Smooth muscle cell (in vitro differentiated cells): ENCODE measurements at regions not wholly inside any gene's neighbourhood (a gene's known extent, or its start where the extent isn't known, plus 50 kb on each side); places are given as distances from the start of the nearest gene placed in this dataset.

ENCODE experiments used
- DNase-seq: peaks from one replicate; lab custom pipeline; 2025; ENCODE audit not compliant: unreplicated experiment; lab: John Stamatoyannopoulos, UW
- H2AFZ ChIP-seq: fragments of 200-600 bp; sonication (generic); 2 replicates; pipeline ENCODE4 v1.6.0; 2016; ENCODE audit warnings: antibody characterized with exemption, low read depth, mild to moderate bottlenecking
- H3F3A ChIP-seq: fragments of 200-600 bp; sonication (generic); 2 replicates; pipeline ENCODE4 v1.6.0; 2017; ENCODE audit warnings: antibody characterized with exemption, low read depth
- H3K27ac ChIP-seq: fragments of 200-600 bp; sonication (generic); 2 replicates; pipeline ENCODE4 v1.5.1; 2016; ENCODE audit warnings: low read depth, mild to moderate bottlenecking
- H3K27me3 ChIP-seq: fragments of 200-600 bp; sonication (generic); 2 replicates; pipeline ENCODE4 v1.6.1; 2016; ENCODE audit warnings: low read depth, mild to moderate bottlenecking
- H3K36me3 ChIP-seq: fragments of 200-600 bp; sonication (generic); 2 replicates; pipeline ENCODE4 v1.5.1; 2016; ENCODE audit warnings: low read depth
- H3K4me1 ChIP-seq: fragments of 200-600 bp; sonication (generic); 2 replicates; pipeline ENCODE4 v1.5.1; 2016; ENCODE audit warnings: low read depth
- H3K4me2 ChIP-seq: fragments of 200-600 bp; sonication (generic); 2 replicates; pipeline ENCODE4 v1.6.0; 2016; ENCODE audit warnings: mild to moderate bottlenecking
- H3K4me3 ChIP-seq: fragments of 200-600 bp; sonication (generic); 2 replicates; pipeline ENCODE4 v1.5.1; 2016; ENCODE audit warnings: mild to moderate bottlenecking
- H3K79me2 ChIP-seq: fragments of 200-600 bp; sonication (generic); 2 replicates; pipeline ENCODE4 v1.6.0; 2016; ENCODE audit warnings: low read depth, mild to moderate bottlenecking
- H3K9ac ChIP-seq: fragments of 200-600 bp; sonication (generic); 2 replicates; pipeline ENCODE4 v1.6.0; 2016; ENCODE audit warnings: low read depth
- H3K9me3 ChIP-seq: fragments of 200-600 bp; sonication (generic); replicated peaks from 2 replicates; pipeline ENCODE4 v1.5.1; 2016; ENCODE audit warnings: low read depth
- H4K20me1 ChIP-seq: fragments of 200-600 bp; sonication (generic); 2 replicates; pipeline ENCODE4 v1.6.0; 2016; ENCODE audit warnings: low read depth
- WGBS: methylation state at CpG from one replicate; pipeline ENCODE4 v1.1.7; 2016; ENCODE audit warnings: low lambda C conversion rate; 5-methylcytosine and 5-hydroxymethylcytosine counted together
- TF ChIP-seq, protein P1 (sequence below): fragments of 200-600 bp; sonication (generic); IDR thresholded peaks from 2 replicates; pipeline ENCODE4 v1.5.1; 2017; ENCODE audit warnings: borderline replicate concordance, mild to moderate bottlenecking, antibody characterized with exemption; ENCODE audit not compliant: insufficient read depth, poor library complexity, severe bottlenecking

DNA sequence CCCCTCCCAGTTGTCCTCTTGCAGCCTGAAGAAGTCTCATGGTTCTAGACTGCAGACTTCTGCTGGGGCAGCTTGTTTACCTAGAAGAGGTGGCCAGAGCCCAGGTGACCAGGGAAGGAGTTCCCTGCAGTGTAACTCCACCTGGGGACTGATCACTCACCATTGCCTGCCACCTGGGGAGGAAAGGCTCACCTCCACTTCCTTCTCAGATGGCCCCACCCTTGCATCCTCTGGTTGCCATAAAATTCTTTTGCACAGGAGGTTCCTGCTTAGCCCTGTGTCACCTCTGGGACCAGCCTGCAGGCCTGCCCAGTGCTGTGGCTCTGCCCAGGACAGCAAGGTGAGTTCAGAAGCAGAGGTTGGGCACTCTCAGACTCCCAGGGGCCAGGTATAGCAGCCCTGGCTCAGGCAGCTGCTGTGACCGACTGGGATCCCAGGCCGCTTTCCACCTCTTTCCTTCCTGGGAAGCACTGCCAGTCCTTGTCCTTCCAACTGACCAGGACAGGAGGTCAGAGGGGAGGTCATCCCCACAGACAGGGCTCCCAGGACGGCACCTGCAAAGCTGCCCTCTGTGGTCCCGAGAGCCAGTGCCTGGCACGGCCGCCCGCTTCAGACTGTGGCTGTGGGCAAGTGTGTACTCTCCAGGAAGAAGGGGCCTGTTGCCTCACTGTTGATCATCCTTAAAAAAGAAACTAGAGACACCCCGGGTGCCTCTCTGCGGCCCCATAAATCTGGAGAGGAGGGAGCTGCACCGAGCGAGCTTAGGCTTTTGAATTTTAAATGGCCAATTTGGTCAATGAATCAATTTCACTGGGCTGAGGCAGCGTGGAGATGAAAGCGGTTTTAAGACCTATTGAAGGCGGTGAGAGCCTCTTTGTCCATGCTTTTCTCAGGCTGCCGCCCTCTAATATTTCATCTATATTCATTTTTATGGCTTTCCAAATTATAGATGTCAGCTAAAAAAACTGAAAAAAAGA, 79.5 kb upstream of the C14orf180 start:
- Histone ChIP-seq H3K9ac (no peak overlapping the region), H2AFZ (no peak overlapping the region), H3K27me3 (peaks cover 11% of the 10 kb centered on the region), H3K36me3 (no peaks in the 10 kb centered on the region), H3K4me3 (no peak overlapping the region), H4K20me1 (no peaks in the 10 kb centered on the region), H3K9me3 (no peaks in the 10 kb centered on the region), H3F3A (no peaks in the 10 kb centered on the region), H3K4me2 (no peak overlapping the region), H3K27ac (no peak overlapping the region), H3K4me1 (no peaks in the 10 kb centered on the region), H3K79me2 (no peaks in the 10 kb centered on the region)
- no peak for DNase-seq
- 89% methylated on average over 15 of the region's 15 CpGs for WGBS
- TF ChIP-seq, protein P1, sequence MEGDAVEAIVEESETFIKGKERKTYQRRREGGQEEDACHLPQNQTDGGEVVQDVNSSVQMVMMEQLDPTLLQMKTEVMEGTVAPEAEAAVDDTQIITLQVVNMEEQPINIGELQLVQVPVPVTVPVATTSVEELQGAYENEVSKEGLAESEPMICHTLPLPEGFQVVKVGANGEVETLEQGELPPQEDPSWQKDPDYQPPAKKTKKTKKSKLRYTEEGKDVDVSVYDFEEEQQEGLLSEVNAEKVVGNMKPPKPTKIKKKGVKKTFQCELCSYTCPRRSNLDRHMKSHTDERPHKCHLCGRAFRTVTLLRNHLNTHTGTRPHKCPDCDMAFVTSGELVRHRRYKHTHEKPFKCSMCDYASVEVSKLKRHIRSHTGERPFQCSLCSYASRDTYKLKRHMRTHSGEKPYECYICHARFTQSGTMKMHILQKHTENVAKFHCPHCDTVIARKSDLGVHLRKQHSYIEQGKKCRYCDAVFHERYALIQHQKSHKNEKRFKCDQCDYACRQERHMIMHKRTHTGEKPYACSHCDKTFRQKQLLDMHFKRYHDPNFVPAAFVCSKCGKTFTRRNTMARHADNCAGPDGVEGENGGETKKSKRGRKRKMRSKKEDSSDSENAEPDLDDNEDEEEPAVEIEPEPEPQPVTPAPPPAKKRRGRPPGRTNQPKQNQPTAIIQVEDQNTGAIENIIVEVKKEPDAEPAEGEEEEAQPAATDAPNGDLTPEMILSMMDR, result no peak

DNA sequence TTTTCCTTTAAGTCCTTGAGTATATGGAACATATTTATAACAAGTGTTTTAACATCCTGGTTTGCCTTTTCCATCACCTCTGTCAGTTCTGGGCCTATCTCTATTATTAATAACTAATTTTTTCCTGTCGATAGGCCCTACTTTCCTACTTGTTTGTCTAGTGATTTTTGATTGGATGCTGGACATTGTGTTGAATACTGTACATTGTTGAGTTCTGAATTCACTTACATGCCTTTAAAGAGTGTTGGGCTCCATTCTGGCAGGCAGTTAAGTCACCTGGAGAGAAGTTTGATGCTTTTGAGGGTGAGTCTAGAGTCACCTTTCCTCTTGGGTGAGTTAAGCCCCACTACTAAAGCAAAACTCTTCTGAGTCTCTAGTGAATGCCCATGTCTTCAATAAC, 77.5 kb upstream of the C14orf180 start:
- H3K4me1 ChIP-seq, result no peaks in the 10 kb centered on the region
- no peak overlapping the region for H3K4me3 ChIP-seq
- H3K27me3 ChIP-seq, result peaks cover 11% of the 10 kb centered on the region
- H2AFZ ChIP-seq, result no peak overlapping the region
- H3K27ac ChIP-seq, result no peak overlapping the region
- H3F3A ChIP-seq, result no peaks in the 10 kb centered on the region
- H3K9me3 ChIP-seq, result no peaks in the 10 kb centered on the region
- no peaks in the 10 kb centered on the region for H3K79me2 ChIP-seq
- H4K20me1 ChIP-seq, result no peaks in the 10 kb centered on the region
- no peaks in the 10 kb centered on the region for H3K36me3 ChIP-seq
- H3K9ac ChIP-seq, result no peak overlapping the region
- no peak overlapping the region for H3K4me2 ChIP-seq
- TF ChIP-seq, protein P1, result no peak
- WGBS, result 95% methylated on average over 1 of the region's 1 CpG
- DNase-seq, result no peak

DNA sequence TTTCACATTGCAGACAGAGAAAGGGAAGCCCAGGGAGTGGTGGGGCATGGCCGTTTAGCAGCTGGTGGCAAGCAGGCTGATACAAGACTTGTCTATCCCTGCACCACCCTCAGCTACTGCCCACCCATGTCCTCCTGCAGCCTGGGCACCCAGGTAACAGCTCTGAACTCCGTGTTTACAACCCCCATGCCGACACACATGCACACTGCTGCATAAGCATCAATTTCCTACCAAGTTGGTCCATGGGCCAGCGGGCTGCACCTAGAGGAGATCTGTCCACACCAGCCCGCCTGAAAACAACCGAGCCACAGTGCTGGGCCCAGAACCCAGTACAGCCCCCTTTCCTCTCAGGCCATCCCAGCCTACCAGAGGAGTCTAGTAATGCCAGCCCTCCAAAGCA, 75.9 kb upstream of the C14orf180 start:
- H2AFZ ChIP-seq, result no peak overlapping the region
- peaks cover 14% of the 10 kb centered on the region for H3K27me3 ChIP-seq
- TF ChIP-seq, protein P1, result no peak
- no peaks in the 10 kb centered on the region for H3K36me3 ChIP-seq
- H3K9ac ChIP-seq, result no peak overlapping the region
- H3K27ac ChIP-seq, result no peak overlapping the region
- no peak overlapping the region for H3K4me2 ChIP-seq
- H3K9me3 ChIP-seq, result no peaks in the 10 kb centered on the region
- H3K4me3 ChIP-seq, result no peak overlapping the region
- DNase-seq, result no peak
- H4K20me1 ChIP-seq, result no peaks in the 10 kb centered on the region
- 88% methylated on average over 6 of the region's 6 CpGs for WGBS
- H3K4me1 ChIP-seq, result no peaks in the 10 kb centered on the region
- H3F3A ChIP-seq, result no peaks in the 10 kb centered on the region
- no peaks in the 10 kb centered on the region for H3K79me2 ChIP-seq
